ENCODE measurements at regions not wholly inside any gene's neighbourhood (a gene's known extent, or its start where the extent isn't known, plus 50 kb on each side); places are given as distances from the start of the nearest gene placed in this dataset.

DNA sequence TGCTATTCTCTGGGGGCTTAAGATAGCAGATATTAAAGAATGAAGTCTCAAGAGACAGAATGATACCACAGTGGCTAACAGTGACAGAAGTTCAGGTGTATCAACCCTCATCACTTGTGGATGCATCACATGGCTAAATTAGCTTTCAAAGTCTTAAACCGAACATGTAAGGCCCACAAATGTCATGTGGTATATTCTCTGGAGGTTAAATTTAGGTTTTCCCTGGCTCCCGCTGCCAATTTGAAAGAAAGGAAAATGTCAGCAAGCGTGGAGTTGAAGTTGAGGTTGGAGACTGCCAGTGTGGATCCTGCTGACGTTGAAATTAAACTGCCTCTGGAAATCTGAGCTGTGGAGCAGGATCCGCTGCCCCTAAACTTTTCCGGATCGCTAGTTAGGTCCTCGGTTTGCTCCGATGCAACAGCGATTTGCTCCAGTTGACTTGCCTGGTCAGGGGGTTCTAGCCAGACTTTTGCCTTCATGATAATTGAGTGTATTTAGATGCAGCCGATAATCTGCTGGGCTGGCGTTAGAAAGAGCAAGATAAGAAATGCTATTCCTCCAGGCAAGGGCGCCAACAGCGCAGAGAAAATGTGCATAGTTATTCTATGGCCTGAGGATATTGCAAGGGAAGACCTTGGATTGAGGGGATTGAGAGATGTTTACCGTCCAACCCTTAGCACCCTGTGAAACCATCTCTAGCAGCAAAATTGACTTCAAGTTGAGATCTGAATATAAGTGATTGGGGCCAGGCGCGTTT lies 443.9 kb downstream of the TMEM114 start:
- Histone ChIP-seq H3K27me3 (ENCODE audit: control insufficient read depth, extremely low read depth, insufficient read depth, low read length) (no peaks in the 10 kb centered on the region), H3K36me3 (ENCODE audit: control insufficient read depth in 2 of 2, extremely low read depth in 1 of 2, insufficient read depth in 2 of 2, low read length in 2 of 2) (no peaks in the 10 kb centered on the region), H3K9ac (ENCODE audit: control insufficient read depth, extremely low read depth, insufficient read depth, low read length) (no peak overlapping the region), H3K9me3 (ENCODE audit: control insufficient read depth, low read depth, low read length) (peaks cover 4% of the 10 kb centered on the region), H3K4me3 (ENCODE audit: control insufficient read depth in 2 of 3, extremely low read depth in 1 of 3, insufficient read depth in 2 of 3, low read depth in 1 of 3, low read length in 3 of 3) (no peak overlapping the region), H3K4me2 (ENCODE audit: control insufficient read depth, extremely low read depth, insufficient read depth, low read depth, low read length) (no peak overlapping the region), H3K27ac (ENCODE audit: control insufficient read depth, insufficient read depth, low read length) (no peak overlapping the region), H2AFZ (ENCODE audit: control insufficient read depth, low read length) (no peak overlapping the region), H4K20me1 (ENCODE audit: control insufficient read depth, extremely low read depth, insufficient read depth, low read length) (no peaks in the 10 kb centered on the region), H3K9me1 (ENCODE audit: control insufficient read depth, extremely low read depth, insufficient read depth, low read length) (no peaks in the 10 kb centered on the region), H3K79me2 (ENCODE audit: control insufficient read depth, insufficient read depth, low read length) (no peaks in the 10 kb centered on the region), H3K4me1 (ENCODE audit: control insufficient read depth, extremely low read depth, insufficient read depth, low read length) (no peaks in the 10 kb centered on the region)
- TF ChIP-seq EZH2 (IDR thresholded peaks at IDR 0.05; ENCODE audit: low read length): no peak
- TF ChIP-seq, protein P1, sequence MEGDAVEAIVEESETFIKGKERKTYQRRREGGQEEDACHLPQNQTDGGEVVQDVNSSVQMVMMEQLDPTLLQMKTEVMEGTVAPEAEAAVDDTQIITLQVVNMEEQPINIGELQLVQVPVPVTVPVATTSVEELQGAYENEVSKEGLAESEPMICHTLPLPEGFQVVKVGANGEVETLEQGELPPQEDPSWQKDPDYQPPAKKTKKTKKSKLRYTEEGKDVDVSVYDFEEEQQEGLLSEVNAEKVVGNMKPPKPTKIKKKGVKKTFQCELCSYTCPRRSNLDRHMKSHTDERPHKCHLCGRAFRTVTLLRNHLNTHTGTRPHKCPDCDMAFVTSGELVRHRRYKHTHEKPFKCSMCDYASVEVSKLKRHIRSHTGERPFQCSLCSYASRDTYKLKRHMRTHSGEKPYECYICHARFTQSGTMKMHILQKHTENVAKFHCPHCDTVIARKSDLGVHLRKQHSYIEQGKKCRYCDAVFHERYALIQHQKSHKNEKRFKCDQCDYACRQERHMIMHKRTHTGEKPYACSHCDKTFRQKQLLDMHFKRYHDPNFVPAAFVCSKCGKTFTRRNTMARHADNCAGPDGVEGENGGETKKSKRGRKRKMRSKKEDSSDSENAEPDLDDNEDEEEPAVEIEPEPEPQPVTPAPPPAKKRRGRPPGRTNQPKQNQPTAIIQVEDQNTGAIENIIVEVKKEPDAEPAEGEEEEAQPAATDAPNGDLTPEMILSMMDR (optimal IDR thresholded peaks at IDR 0.05 in 1 of 3, IDR thresholded peaks at IDR 0.05 in 1 of 3, conservative IDR thresholded peaks at IDR 0.05 in 1 of 3; ENCODE audit: extremely low read depth in 1 of 3, insufficient read depth in 2 of 3, low read length in 3 of 3): no peak
- DNase-seq (ENCODE audit: low read depth, low spot score) (no peak), FAIRE-seq (no peak)
- dilution Hi-C loops (cut with MboI; ENCODE audit: extremely low pct_ligation_motif_present, low sequenced_read_pairs): no loop called here

DNA sequence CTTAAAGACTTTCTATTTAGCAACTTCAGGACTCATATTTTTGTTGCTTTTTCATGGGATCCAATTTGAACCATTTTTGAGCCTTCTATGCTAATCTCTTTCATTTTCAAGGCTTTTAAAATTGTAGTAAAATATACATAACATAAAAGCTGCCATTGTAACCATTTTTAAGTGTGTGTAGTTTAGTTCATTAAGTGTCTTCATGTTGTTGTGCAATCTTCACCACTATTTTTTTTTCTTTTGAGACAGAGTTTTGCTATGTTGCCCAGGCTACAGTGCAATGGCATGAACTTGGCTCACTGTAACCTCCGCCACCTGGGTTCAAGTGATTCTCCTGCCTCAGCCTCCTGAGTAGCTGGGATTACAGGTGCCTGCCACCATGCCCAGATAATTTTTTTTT lies 451.6 kb downstream of the TMEM114 start:
- Histone ChIP-seq H3K79me2 (ENCODE audit: control insufficient read depth, insufficient read depth, low read length) (no peaks in the 10 kb centered on the region), H3K9ac (ENCODE audit: control insufficient read depth, extremely low read depth, insufficient read depth, low read length) (no peak overlapping the region), H2AFZ (ENCODE audit: control insufficient read depth, low read length) (no peak overlapping the region), H3K36me3 (ENCODE audit: control insufficient read depth in 2 of 2, extremely low read depth in 1 of 2, insufficient read depth in 2 of 2, low read length in 2 of 2) (no peaks in the 10 kb centered on the region), H3K27me3 (ENCODE audit: control insufficient read depth, extremely low read depth, insufficient read depth, low read length) (no peaks in the 10 kb centered on the region), H3K9me1 (ENCODE audit: control insufficient read depth, extremely low read depth, insufficient read depth, low read length) (no peaks in the 10 kb centered on the region), H3K4me1 (ENCODE audit: control insufficient read depth, extremely low read depth, insufficient read depth, low read length) (no peaks in the 10 kb centered on the region), H3K27ac (ENCODE audit: control insufficient read depth, insufficient read depth, low read length) (no peak overlapping the region), H3K4me2 (ENCODE audit: control insufficient read depth, extremely low read depth, insufficient read depth, low read depth, low read length) (no peak overlapping the region), H3K9me3 (ENCODE audit: control insufficient read depth, low read depth, low read length) (no peaks in the 10 kb centered on the region), H4K20me1 (ENCODE audit: control insufficient read depth, extremely low read depth, insufficient read depth, low read length) (no peaks in the 10 kb centered on the region), H3K4me3 (ENCODE audit: control insufficient read depth in 2 of 3, extremely low read depth in 1 of 3, insufficient read depth in 2 of 3, low read depth in 1 of 3, low read length in 3 of 3) (no peak overlapping the region)
- DNase-seq (ENCODE audit: low read depth, low spot score): no peak
- TF ChIP-seq, protein P1 (optimal IDR thresholded peaks at IDR 0.05 in 1 of 3, IDR thresholded peaks at IDR 0.05 in 1 of 3, conservative IDR thresholded peaks at IDR 0.05 in 1 of 3; ENCODE audit: extremely low read depth in 1 of 3, insufficient read depth in 2 of 3, low read length in 3 of 3): no peak
- no peak for TF ChIP-seq EZH2 (IDR thresholded peaks at IDR 0.05; ENCODE audit: low read length)
- dilution Hi-C loops (cut with MboI; ENCODE audit: extremely low pct_ligation_motif_present, low sequenced_read_pairs): no loop called here
- FAIRE-seq: no peak
